ENCODE measurements at regions not wholly inside any gene's neighbourhood (a gene's known extent, or its start where the extent isn't known, plus 50 kb on each side); places are given as distances from the start of the nearest gene placed in this dataset.

DNA sequence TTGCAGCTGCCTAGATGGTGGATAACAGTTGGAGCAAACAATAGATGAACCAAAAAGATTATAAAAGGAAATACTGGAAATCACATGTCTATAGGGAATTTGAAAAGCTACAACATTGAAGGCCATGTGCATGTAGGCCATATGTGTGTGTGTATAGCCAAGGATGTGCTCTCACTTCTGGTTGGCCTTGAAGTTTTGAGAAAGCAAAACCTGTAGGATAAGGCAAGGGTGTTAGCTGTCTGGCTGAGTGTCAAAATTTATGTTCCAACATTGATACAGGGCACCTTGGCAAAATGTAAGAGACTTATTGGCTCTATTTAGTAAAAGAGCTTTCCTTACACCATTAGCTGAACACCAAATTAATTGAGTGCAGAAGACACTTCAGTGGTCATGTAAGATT, 1723.6 kb upstream of the PCDH20 start (continued):
- TF ChIP-seq, protein P1, sequence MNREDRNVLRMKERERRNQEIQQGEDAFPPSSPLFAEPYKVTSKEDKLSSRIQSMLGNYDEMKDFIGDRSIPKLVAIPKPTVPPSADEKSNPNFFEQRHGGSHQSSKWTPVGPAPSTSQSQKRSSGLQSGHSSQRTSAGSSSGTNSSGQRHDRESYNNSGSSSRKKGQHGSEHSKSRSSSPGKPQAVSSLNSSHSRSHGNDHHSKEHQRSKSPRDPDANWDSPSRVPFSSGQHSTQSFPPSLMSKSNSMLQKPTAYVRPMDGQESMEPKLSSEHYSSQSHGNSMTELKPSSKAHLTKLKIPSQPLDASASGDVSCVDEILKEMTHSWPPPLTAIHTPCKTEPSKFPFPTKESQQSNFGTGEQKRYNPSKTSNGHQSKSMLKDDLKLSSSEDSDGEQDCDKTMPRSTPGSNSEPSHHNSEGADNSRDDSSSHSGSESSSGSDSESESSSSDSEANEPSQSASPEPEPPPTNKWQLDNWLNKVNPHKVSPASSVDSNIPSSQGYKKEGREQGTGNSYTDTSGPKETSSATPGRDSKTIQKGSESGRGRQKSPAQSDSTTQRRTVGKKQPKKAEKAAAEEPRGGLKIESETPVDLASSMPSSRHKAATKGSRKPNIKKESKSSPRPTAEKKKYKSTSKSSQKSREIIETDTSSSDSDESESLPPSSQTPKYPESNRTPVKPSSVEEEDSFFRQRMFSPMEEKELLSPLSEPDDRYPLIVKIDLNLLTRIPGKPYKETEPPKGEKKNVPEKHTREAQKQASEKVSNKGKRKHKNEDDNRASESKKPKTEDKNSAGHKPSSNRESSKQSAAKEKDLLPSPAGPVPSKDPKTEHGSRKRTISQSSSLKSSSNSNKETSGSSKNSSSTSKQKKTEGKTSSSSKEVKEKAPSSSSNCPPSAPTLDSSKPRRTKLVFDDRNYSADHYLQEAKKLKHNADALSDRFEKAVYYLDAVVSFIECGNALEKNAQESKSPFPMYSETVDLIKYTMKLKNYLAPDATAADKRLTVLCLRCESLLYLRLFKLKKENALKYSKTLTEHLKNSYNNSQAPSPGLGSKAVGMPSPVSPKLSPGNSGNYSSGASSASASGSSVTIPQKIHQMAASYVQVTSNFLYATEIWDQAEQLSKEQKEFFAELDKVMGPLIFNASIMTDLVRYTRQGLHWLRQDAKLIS (CRISPR knock-in tag; IDR thresholded peaks at IDR 0.05; ENCODE audit: borderline replicate concordance) = no peak
- no peak for TF ChIP-seq NR2C2 (CRISPR knock-in tag; IDR thresholded peaks at IDR 0.05)
- no peak for TF ChIP-seq SMAD4 (CRISPR knock-in tag; IDR thresholded peaks at IDR 0.05)
- TF ChIP-seq GRHL2 (CRISPR knock-in tag; IDR thresholded peaks at IDR 0.05; ENCODE audit: insufficient replicate concordance, severe bottlenecking) = no peak
- TF ChIP-seq TEAD1 (CRISPR knock-in tag; IDR thresholded peaks at IDR 0.05) = no peak

DNA sequence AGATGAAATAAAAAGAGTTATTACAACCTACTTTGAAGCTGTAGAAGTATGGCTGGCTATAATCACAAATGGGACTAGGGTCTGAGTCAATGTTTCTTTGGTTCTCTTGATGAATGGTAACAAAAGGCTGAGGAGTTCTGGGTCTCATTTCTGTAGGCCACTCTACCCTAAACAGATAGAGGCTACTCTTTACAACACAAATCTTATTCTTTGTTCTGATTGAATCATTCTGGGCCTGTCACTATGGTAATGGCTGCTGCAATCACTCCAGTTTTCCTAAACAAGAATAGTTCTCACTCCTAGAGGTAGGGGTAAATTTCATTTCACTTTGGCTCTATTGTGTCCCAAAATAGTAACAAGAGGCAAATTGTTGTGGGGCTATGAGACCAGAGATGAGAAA, 1714.3 kb upstream of the PCDH20 start:
- ChIA-PET POLR2A (no interaction called here), CTCF (no interaction called here)
- peaks cover 32% of the 10 kb centered on the region for H3K4me1 Mint-ChIP-seq
- H3K27ac Mint-ChIP-seq = no peak overlapping the region
- H3K9me3 Mint-ChIP-seq = no peaks in the 10 kb centered on the region
- ATAC-seq (no peak), DNase-seq (ENCODE audit: low spot score) (no peak)
- H3K27me3 Mint-ChIP-seq (ENCODE audit: low read depth) = no peaks in the 10 kb centered on the region
- no peaks in the 10 kb centered on the region for H3K36me3 Mint-ChIP-seq
- TF ChIP-seq NFATC4 (CRISPR knock-in tag; IDR thresholded peaks at IDR 0.05) (no peak), ZNF671 (CRISPR knock-in tag; IDR thresholded peaks at IDR 0.05) (no peak), KAT7 (CRISPR knock-in tag; IDR thresholded peaks at IDR 0.05; ENCODE audit: borderline replicate concordance) (no peak), ZNF232 (CRISPR knock-in tag; IDR thresholded peaks at IDR 0.05) (no peak), ZNF396 (CRISPR knock-in tag; IDR thresholded peaks at IDR 0.05; ENCODE audit: borderline replicate concordance) (no peak)
- TF ChIP-seq, protein P2, sequence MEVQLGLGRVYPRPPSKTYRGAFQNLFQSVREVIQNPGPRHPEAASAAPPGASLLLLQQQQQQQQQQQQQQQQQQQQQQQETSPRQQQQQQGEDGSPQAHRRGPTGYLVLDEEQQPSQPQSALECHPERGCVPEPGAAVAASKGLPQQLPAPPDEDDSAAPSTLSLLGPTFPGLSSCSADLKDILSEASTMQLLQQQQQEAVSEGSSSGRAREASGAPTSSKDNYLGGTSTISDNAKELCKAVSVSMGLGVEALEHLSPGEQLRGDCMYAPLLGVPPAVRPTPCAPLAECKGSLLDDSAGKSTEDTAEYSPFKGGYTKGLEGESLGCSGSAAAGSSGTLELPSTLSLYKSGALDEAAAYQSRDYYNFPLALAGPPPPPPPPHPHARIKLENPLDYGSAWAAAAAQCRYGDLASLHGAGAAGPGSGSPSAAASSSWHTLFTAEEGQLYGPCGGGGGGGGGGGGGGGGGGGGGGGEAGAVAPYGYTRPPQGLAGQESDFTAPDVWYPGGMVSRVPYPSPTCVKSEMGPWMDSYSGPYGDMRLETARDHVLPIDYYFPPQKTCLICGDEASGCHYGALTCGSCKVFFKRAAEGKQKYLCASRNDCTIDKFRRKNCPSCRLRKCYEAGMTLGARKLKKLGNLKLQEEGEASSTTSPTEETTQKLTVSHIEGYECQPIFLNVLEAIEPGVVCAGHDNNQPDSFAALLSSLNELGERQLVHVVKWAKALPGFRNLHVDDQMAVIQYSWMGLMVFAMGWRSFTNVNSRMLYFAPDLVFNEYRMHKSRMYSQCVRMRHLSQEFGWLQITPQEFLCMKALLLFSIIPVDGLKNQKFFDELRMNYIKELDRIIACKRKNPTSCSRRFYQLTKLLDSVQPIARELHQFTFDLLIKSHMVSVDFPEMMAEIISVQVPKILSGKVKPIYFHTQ (CRISPR knock-in tag; IDR thresholded peaks at IDR 0.05) = no peak
- TF ChIP-seq, protein P3, sequence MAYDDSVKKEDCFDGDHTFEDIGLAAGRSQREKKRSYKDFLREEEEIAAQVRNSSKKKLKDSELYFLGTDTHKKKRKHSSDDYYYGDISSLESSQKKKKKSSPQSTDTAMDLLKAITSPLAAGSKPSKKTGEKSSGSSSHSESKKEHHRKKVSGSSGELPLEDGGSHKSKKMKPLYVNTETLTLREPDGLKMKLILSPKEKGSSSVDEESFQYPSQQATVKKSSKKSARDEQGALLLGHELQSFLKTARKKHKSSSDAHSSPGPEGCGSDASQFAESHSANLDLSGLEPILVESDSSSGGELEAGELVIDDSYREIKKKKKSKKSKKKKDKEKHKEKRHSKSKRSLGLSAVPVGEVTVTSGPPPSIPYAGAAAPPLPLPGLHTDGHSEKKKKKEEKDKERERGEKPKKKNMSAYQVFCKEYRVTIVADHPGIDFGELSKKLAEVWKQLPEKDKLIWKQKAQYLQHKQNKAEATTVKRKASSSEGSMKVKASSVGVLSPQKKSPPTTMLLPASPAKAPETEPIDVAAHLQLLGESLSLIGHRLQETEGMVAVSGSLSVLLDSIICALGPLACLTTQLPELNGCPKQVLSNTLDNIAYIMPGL (CRISPR knock-in tag; IDR thresholded peaks at IDR 0.05) = no peak
- TF ChIP-seq, protein P4, sequence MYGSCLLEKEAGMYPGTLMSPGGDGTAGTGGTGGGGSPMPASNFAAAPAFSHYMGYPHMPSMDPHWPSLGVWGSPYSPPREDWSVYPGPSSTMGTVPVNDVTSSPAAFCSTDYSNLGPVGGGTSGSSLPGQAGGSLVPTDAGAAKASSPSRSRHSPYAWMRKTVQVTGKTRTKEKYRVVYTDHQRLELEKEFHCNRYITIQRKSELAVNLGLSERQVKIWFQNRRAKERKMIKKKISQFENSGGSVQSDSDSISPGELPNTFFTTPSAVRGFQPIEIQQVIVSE (CRISPR knock-in tag; IDR thresholded peaks at IDR 0.05; ENCODE audit: borderline replicate concordance) = no peak
- TF ChIP-seq, protein P5, sequence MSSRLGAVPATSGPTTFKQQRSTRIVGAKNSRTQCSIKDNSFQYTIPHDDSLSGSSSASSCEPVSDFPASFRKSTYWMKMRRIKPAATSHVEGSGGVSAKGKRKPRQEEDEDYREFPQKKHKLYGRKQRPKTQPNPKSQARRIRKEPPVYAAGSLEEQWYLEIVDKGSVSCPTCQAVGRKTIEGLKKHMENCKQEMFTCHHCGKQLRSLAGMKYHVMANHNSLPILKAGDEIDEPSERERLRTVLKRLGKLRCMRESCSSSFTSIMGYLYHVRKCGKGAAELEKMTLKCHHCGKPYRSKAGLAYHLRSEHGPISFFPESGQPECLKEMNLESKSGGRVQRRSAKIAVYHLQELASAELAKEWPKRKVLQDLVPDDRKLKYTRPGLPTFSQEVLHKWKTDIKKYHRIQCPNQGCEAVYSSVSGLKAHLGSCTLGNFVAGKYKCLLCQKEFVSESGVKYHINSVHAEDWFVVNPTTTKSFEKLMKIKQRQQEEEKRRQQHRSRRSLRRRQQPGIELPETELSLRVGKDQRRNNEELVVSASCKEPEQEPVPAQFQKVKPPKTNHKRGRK (CRISPR knock-in tag; IDR thresholded peaks at IDR 0.05; ENCODE audit: borderline replicate concordance) = no peak
- TF ChIP-seq, protein P6, sequence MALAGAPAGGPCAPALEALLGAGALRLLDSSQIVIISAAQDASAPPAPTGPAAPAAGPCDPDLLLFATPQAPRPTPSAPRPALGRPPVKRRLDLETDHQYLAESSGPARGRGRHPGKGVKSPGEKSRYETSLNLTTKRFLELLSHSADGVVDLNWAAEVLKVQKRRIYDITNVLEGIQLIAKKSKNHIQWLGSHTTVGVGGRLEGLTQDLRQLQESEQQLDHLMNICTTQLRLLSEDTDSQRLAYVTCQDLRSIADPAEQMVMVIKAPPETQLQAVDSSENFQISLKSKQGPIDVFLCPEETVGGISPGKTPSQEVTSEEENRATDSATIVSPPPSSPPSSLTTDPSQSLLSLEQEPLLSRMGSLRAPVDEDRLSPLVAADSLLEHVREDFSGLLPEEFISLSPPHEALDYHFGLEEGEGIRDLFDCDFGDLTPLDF (CRISPR knock-in tag; IDR thresholded peaks at IDR 0.05) = no peak
- no peak overlapping the region for H3K4me3 Mint-ChIP-seq
